MM.1S (cell line): ENCODE measurements at regions not wholly inside any gene's neighbourhood (a gene's known extent, or its start where the extent isn't known, plus 50 kb on each side); places are given as distances from the start of the nearest gene placed in this dataset.

ENCODE experiments used
- DNase-seq: peaks from one replicate; pipeline ENCODE4 v3.0.0-alpha.2; 2015
- H2AFZ ChIP-seq: fragments of 300-600 bp; sonication (generic); 2 replicates; pipeline ENCODE4 v1.6.0; 2016; ENCODE audit warnings: antibody characterized with exemption, low read length
- H3F3A ChIP-seq: fragments of 300-600 bp; sonication (generic); 2 replicates; pipeline ENCODE4 v1.6.1; 2016; ENCODE audit warnings: mild to moderate bottlenecking, antibody characterized with exemption, low read length, moderate library complexity, mixed read lengths; ENCODE audit not compliant: insufficient read depth
- H3K27ac ChIP-seq: fragments of 300-600 bp; sonication (generic); 2 replicates; pipeline ENCODE4 v1.5.1; 2016; ENCODE audit warnings: mild to moderate bottlenecking, low read length
- H3K27me3 ChIP-seq: fragments of 300-600 bp; sonication (generic); replicated peaks from 2 replicates; pipeline ENCODE4 v1.6.0; 2016; ENCODE audit warnings: low read length; ENCODE audit not compliant: insufficient read depth
- H3K36me3 ChIP-seq: fragments of 300-600 bp; sonication (generic); replicated peaks from 2 replicates; pipeline ENCODE4 v1.6.1; 2016; ENCODE audit warnings: mild to moderate bottlenecking, low read length, mixed read lengths; ENCODE audit not compliant: insufficient read depth
- H3K4me1 ChIP-seq: fragments of 300-600 bp; sonication (generic); 2 replicates; pipeline ENCODE4 v1.6.1; 2016; ENCODE audit warnings: low read length, mixed read lengths
- H3K4me2 ChIP-seq: fragments of 300-600 bp; sonication (generic); 2 replicates; pipeline ENCODE4 v1.6.0; 2016; ENCODE audit warnings: low read depth, low read length
- H3K4me3 ChIP-seq: fragments of 300-600 bp; sonication (generic); 2 replicates; pipeline ENCODE4 v1.5.1; 2016; ENCODE audit warnings: low read length, mixed read lengths
- H3K79me2 ChIP-seq: fragments of 300-600 bp; sonication (generic); 2 replicates; pipeline ENCODE4 v1.6.1; 2016; ENCODE audit warnings: mixed run types, low read length, mixed read lengths
- H3K9ac ChIP-seq: fragments of 300-600 bp; sonication (generic); 2 replicates; pipeline ENCODE4 v1.6.1; 2016; ENCODE audit warnings: low read length, mixed read lengths
- H3K9me2 ChIP-seq: fragments of 300-600 bp; sonication (generic); replicated peaks from 2 replicates; pipeline ENCODE4 v1.6.1; 2016; ENCODE audit warnings: mild to moderate bottlenecking, low read length, mixed read lengths; ENCODE audit not compliant: insufficient read depth
- H3K9me3 ChIP-seq: fragments of 300-600 bp; sonication (generic); replicated peaks from 2 replicates; pipeline ENCODE4 v1.6.1; 2016; ENCODE audit warnings: mild to moderate bottlenecking, low read length, mixed read lengths; ENCODE audit not compliant: insufficient read depth
- H4K20me1 ChIP-seq: fragments of 300-600 bp; sonication (generic); 2 replicates; pipeline ENCODE4 v1.6.1; 2016; ENCODE audit warnings: mild to moderate bottlenecking, low read length, moderate library complexity, mixed read lengths; ENCODE audit not compliant: insufficient read depth
- EZH2 ChIP-seq: fragments of 300-600 bp; sonication (generic); optimal IDR thresholded peaks from 2 replicates; pipeline ENCODE3; 2017; ENCODE audit warnings: low read depth, mild to moderate bottlenecking, antibody characterized with exemption, low read length, mixed read lengths
- EZH2phosphoT487 ChIP-seq: fragments of 300-600 bp; sonication (generic); IDR thresholded peaks from 2 replicates; pipeline ENCODE4 v1.6.1; 2018; ENCODE audit warnings: antibody characterized with exemption, low read length
- TF ChIP-seq, protein P1 (sequence below): fragments of 300-600 bp; sonication (generic); IDR thresholded peaks from 2 replicates; pipeline ENCODE4 v1.5.1; 2016; ENCODE audit warnings: antibody characterized with exemption, low read length, mixed read lengths

DNA sequence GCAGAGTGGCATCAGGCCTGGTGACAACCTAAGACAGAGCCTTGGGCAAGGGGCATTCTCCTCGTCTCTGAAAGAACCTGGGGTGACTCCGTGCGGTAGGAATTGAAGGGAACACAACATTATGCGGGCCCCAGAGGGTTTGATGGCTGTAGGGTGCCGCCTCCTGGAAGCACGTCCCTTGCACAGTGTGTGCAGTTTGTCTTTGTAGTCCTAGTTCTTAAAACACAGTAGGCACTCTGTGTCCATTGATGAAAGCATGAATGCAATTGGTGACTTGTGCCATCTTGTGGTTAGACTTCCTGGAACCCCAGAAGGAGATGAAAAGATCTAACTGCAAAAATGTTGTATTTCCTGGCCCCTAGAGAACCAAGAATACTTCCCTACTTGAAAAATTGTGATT, 279.8 kb downstream of the UTP18 start:
- Histone ChIP-seq H3F3A (no peaks in the 10 kb centered on the region), H3K4me2 (no peak overlapping the region), H3K4me3 (no peak overlapping the region), H3K27me3 (no peaks in the 10 kb centered on the region), H3K9me3 (no peaks in the 10 kb centered on the region), H3K4me1 (no peaks in the 10 kb centered on the region), H2AFZ (no peak overlapping the region), H3K36me3 (no peaks in the 10 kb centered on the region), H3K27ac (no peak overlapping the region), H3K9me2 (no peaks in the 10 kb centered on the region), H3K79me2 (no peaks in the 10 kb centered on the region), H3K9ac (no peak overlapping the region), H4K20me1 (no peaks in the 10 kb centered on the region)
- TF ChIP-seq, protein P1, sequence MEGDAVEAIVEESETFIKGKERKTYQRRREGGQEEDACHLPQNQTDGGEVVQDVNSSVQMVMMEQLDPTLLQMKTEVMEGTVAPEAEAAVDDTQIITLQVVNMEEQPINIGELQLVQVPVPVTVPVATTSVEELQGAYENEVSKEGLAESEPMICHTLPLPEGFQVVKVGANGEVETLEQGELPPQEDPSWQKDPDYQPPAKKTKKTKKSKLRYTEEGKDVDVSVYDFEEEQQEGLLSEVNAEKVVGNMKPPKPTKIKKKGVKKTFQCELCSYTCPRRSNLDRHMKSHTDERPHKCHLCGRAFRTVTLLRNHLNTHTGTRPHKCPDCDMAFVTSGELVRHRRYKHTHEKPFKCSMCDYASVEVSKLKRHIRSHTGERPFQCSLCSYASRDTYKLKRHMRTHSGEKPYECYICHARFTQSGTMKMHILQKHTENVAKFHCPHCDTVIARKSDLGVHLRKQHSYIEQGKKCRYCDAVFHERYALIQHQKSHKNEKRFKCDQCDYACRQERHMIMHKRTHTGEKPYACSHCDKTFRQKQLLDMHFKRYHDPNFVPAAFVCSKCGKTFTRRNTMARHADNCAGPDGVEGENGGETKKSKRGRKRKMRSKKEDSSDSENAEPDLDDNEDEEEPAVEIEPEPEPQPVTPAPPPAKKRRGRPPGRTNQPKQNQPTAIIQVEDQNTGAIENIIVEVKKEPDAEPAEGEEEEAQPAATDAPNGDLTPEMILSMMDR = no peak
- TF ChIP-seq EZH2 (no peak), EZH2phosphoT487 (no peak)
- no peak for DNase-seq

DNA sequence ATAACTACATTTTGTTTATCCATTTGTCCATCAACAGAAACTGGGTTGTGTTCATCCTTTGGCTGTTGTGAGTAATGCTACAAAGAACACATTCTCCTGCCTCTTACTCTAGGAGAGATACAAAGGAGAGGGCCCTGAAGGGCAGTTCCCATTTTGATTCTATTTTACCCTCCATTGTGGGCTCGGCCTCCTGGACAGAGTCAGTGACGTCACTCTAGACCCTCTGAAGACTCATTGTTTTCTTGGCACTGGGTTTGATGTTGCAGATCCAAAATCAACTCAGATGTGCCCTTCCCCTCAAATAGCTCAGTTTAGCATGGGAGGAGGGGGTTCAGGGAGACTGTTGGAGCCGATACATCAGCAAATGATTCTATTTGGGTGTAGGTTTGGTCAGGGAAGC, 280.9 kb downstream of the UTP18 start:
- H2AFZ ChIP-seq = no peak overlapping the region
- no peaks in the 10 kb centered on the region for H3K79me2 ChIP-seq
- no peaks in the 10 kb centered on the region for H3F3A ChIP-seq

DNA sequence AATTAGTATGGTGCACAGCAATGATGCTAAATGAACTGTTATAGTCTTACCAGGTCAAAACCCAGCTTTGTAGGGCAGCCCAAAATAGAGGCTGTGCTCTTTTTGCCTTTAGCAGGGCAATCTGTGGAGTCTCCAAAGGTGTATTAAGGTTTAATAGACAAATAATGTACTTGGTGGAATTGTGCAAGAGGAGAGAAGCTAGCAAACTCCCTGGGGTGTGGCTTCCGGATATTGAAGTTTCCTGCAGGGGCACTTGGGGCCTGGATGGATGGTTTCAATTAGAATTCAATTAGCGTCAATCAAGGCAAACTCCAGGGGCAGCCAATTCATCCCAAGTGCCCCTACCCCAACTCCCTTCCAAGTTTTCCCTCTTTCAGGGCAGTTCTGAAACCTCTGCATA, 285.8 kb downstream of the UTP18 start:
- TF ChIP-seq, protein P1 = no peak
- TF ChIP-seq EZH2phosphoT487 (no peak), EZH2 (no peak)
- no peak for DNase-seq
- no peaks in the 10 kb centered on the region for H3K9me2 ChIP-seq
- H3K27me3 ChIP-seq = no peaks in the 10 kb centered on the region
- no peaks in the 10 kb centered on the region for H3K36me3 ChIP-seq
- H3K79me2 ChIP-seq = no peaks in the 10 kb centered on the region
- no peak overlapping the region for H3K27ac ChIP-seq
- no peaks in the 10 kb centered on the region for H4K20me1 ChIP-seq
- H3K9me3 ChIP-seq = no peaks in the 10 kb centered on the region
- no peak overlapping the region for H3K4me3 ChIP-seq
- no peak overlapping the region for H3K4me2 ChIP-seq
- no peaks in the 10 kb centered on the region for H3K4me1 ChIP-seq
- no peaks in the 10 kb centered on the region for H3F3A ChIP-seq
- no peak overlapping the region for H2AFZ ChIP-seq
- H3K9ac ChIP-seq = no peak overlapping the region

More for the DNA sequence above, 280.9 kb downstream of the UTP18 start:
- H3K9ac ChIP-seq = no peak overlapping the region
- no peaks in the 10 kb centered on the region for H3K27me3 ChIP-seq
- H3K9me3 ChIP-seq = no peaks in the 10 kb centered on the region
- no peak for TF ChIP-seq EZH2phosphoT487
- no peak for TF ChIP-seq EZH2
- TF ChIP-seq, protein P1 = no peak
- no peaks in the 10 kb centered on the region for H3K4me1 ChIP-seq
- H3K36me3 ChIP-seq = no peaks in the 10 kb centered on the region
- H3K9me2 ChIP-seq = no peaks in the 10 kb centered on the region
- H3K27ac ChIP-seq = no peak overlapping the region
- no peak overlapping the region for H3K4me2 ChIP-seq
- H4K20me1 ChIP-seq = no peaks in the 10 kb centered on the region
- no peak overlapping the region for H3K4me3 ChIP-seq
- no peak for DNase-seq
